ENCODE measurements at regions not wholly inside any gene's neighbourhood (a gene's known extent, or its start where the extent isn't known, plus 50 kb on each side); places are given as distances from the start of the nearest gene placed in this dataset.

DNA sequence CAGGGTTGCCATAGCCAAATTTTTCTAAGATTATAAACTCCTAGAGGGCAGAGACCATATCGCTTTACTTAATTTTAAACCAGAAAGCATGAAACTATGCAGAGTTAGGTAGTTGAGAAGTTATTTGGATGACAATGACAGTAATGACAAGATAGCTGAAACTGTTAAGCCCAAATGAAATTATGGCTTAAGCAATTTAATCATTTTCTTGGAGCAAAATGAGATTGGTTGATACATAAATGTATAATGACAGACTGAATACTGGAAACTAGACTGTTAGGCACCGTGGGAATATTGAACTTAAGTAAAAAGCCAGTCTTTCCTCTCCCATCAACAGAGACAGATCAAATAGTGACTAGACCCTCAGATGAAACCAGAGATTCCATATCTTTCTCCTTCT, 670.3 kb upstream of the NRSN1 start:
- TF ChIP-seq POLR2A (IDR thresholded peaks at IDR 0.05; ENCODE audit: low read depth) = no peak
- TF ChIP-seq, protein P1, sequence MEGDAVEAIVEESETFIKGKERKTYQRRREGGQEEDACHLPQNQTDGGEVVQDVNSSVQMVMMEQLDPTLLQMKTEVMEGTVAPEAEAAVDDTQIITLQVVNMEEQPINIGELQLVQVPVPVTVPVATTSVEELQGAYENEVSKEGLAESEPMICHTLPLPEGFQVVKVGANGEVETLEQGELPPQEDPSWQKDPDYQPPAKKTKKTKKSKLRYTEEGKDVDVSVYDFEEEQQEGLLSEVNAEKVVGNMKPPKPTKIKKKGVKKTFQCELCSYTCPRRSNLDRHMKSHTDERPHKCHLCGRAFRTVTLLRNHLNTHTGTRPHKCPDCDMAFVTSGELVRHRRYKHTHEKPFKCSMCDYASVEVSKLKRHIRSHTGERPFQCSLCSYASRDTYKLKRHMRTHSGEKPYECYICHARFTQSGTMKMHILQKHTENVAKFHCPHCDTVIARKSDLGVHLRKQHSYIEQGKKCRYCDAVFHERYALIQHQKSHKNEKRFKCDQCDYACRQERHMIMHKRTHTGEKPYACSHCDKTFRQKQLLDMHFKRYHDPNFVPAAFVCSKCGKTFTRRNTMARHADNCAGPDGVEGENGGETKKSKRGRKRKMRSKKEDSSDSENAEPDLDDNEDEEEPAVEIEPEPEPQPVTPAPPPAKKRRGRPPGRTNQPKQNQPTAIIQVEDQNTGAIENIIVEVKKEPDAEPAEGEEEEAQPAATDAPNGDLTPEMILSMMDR (IDR thresholded peaks at IDR 0.05) = no peak
- TF ChIP-seq POLR2AphosphoS5 (IDR thresholded peaks at IDR 0.05) = no peak
- TF ChIP-seq EP300 (IDR thresholded peaks at IDR 0.05) = no peak

All from esophagus muscularis mucosa (tissue), 4 donors.